Fibroblast of skin of back (primary cell): ENCODE measurements at regions not wholly inside any gene's neighbourhood (a gene's known extent, or its start where the extent isn't known, plus 50 kb on each side); places are given as distances from the start of the nearest gene placed in this dataset.
"Not testable (repeated sequence)": the region's sequence is repeated elsewhere in the genome, so short reads cannot be mapped to it uniquely, and the experiment has no call there.

Source experiments
- DNase-seq: peaks from one replicate; pipeline ENCODE4 v3.0.0-alpha.2; 2013

DNA sequence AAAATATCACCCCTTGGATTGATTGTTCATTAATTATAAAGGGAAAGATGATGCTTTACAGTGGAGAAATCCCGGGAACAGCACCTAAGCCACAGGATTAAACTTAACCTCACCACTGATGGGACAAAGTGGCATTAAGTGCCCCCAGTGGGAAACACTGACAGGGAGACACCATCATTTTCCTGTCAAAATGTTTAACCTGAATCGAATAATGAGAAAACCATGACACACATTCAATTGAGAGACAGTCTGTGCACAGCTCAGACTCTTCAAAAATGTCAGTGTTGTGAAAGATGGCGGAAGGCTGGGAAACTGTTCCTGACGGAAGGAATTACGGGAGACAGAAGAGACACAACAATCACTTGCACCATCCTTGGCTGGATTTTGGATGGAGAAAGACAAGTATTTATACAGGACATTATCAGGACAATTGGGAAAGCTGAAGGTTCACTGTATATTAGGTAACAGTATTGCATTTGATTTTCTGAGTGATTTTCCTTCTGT, 111.8 kb upstream of the ASB18 start:
- DNase-seq = no peak

DNA sequence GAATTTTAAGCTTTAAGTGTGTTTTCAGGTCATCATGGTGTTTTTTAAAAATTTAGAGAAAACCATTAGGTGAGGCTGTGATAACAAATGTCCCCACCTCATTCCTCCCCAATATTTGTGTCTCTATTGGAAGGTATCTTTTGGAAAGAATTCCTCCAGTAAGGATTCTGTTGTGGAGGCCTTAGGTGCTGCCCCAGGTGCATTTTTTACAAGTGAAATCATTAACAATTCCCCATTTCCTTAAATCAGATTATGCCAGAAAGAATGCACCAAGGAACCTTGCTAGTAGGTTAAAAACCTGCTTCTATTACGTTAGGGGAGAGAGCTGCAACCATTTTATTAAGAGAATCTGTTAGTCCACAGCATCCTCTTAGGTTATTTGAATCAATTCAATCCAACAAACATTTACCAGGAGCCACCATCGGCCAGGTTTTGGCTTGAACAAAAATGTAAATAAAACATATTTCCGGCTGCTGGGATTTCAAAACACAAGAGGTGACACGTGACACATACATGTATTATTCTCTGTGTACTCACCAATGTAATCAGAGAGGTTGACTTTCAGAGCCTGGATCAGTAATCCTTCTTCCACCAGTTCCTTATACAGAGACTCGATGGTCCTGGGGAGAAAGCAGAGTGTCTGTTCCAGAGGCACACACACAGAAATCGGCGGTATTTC, 112.5 kb upstream of the ASB18 start:
- DNase-seq = no peak

DNA sequence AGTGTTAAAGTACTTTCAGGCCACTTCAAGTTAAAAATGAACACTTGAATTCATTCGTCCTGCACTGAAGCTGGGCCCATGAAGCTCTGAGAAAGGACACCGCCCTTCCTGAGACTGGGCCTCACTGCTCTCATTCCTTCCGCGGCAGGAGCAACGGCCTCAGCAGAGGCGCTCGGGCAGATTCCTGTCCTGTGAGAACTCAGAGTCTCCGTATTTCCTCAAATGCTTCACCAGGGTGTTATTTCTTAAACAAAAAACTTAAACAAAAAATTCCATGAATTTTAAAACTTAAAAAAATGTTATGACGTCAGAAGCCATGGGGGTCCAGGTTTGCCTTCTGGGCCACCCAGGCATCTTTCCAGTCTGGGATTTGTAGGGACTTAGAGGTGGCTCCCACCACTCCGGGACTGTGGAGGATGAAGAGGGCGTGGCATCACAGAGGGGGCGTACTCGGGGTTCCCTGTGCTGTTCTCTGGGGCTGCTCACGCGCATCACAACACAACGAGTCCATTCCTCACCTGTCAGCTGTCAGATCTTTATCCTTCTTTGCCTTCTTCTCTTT, 115.9 kb upstream of the ASB18 start:
- no peak for DNase-seq

DNA sequence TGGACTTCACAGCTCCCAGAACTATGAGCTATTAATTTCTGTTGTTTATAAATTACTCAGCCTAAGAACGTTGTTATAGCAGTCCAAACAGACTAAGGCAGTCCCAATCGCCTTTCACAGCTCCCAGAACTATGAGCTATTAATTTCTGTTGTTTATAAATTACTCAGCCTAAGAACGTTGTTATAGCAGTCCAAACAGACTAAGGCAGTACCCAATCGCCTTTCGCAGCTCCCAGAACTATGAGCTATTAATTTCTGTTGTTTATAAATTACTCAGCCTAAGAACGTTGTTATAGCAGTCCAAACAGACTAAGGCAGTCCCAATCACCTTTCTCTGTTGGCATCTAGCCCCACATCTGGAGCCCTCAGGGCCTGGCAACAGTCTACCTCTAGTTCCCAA, 117.0 kb upstream of the ASB18 start:
- DNase-seq = not testable (repeated sequence)

DNA sequence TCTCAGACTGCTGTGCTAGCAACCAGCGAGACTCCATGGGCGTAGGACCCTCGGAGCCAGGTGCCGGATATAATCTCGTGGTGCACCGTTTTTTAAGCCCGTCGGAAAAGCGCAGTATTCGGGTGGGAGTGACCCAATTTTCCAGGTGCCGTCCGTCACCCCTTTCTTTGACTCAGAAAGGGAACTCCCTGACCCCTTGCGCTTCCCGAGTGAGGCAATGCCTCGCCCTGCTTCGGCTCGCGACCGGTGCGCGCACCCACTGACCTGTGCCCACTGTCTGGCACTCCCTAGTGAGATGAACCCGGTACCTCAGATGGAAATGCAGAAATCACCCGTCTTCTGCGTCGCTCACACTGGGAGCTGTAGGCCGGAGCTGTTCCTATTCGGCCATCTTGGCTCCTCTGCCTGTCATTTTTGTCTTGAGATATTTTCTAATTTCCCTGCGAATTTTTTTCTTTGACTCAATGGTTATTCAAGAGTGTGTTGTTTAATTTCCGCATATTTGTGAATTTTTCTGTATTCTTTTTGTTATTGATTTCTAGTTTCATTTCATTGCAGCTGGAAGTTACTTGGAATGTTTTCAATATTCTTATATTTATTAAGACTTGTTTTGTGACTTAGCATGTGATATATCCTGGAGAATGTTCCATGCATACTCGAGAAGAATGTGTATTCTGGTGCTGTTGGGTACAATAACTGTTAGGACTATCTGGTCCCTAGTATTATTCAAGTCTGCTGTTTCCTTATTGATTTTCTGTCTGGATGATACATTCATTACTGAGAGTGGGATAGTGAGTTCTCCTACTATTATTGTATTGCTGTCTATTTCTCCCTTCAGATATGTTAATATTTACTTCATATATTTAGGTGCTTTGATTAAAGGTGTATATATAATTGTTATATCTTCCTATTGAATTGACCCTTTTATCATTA, 125.3 kb upstream of the ASB18 start:
- not testable (repeated sequence) for DNase-seq

DNA sequence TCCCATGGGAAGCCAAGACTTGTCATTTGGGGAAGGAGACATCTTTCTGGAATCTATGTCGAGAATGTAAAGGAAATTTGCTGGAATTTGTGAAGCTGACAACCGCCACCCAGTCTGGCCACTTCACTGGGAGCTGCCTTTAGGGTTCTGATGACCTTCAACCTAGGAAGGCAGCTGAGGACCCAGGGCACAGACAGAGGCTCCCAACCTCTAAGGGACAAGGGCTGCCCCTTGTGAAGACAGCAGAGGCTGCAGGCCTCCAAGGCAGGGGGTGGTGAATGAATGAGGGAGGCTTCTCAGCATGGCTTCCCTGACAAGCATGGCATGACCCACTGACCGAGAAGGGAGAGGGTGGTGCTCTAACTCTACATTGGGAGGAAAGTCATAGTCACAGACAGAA, 128.9 kb upstream of the ASB18 start:
- no peak for DNase-seq

DNA sequence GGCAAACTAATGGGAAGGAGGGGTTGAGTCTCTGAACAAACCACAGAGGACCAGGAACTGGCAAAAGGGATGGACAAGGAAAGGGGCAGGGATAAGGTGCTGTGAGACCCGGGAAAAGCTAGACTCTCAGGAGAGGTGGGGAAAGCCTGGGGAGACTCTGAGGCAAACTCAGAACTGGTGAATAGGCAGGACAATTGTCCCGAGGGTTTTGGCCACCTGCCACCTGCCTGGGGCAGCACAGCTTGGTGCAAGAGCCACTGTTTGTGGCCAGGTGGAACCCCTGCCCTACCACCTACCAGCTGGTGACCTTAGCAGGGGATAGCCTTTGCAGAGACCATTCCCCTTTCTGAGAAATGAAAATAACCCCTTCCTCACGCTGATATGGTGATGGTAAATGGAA, 129.4 kb upstream of the ASB18 start:
- no peak for DNase-seq

DNA sequence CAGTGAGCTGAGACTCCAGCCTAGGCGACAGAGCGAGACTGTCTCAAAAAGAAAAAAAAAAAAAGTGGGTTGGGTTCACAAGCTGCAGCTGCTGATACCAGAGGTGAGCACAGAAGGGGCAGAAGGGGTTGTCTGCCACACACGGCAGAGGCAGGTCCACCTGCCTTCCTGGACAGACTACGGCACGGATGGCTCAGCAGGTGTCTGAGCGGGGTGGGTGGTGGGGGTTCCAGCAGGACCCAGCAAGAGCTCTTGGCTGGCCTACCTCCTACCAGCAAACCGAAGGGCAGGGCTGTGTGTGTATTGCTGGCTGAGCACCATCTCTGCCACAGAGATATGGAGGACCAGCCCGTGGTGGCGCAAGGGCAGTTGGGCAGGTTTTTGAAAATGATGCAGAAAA, 130.4 kb upstream of the ASB18 start:
- no peak for DNase-seq

DNA sequence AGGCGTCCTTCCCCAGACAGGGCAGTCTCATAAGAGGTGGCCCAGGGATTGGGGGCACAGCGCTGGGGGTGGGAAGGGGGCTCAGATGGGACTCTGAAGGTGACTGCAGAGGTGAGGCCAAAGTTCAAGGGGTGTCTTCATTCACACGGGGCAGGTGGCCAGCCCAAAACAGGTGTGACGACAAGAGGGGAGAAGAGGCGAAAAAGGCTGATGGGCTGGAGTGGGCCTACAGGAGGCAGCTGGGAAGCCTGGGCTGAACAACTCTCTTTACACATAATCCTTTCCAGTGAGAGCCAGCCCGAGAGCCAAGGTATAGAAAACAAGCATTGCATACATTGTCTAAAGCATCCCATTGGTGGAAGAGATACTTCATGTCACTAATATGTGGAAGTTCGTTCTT, 130.9 kb upstream of the ASB18 start:
- DNase-seq = no peak

DNA sequence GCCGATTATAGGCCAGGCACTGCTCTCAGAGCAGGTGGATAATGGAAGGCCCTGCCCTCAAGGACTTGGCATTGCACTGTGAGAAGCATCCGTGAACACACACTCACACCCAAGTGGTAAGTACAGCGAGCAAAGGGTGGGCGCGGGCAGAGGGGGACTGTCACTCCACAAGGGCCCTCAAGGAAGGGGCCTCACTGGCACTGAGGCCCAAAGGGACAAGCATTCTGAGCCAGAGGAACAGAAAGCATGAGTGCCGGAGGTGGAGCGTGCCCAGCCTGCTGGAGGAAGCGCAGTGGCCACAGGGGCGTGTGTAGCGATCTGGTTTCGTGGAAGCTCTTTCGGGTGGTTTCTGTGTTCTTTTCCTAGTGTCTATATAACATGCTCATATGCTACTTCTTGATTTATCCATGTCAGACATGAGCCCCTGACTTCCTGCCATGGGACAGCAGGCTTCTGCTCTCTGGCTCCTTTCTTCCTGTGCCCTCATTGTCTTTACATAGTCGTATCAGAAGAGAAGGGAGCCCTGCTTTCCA, 132.7 kb upstream of the ASB18 start:
- DNase-seq = no peak

DNA sequence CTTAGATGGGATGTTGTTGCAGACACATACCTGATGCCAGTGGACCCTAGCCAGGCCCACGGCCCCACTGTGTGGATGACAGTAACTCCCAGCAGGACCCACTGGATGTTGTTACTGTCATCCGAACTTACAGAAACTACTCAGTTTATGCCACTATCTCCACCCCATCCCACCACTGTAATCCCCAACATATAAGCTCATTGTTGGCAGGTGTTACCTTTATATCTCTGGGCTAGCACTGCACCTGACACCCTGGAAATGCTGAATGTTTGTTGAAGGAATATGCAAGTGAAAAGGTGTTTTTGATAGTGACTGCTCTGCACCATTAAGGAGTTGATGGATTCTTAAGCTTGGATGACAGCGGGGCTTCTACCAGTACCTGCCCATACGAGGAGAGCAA, 133.5 kb upstream of the ASB18 start:
- DNase-seq = no peak

DNA sequence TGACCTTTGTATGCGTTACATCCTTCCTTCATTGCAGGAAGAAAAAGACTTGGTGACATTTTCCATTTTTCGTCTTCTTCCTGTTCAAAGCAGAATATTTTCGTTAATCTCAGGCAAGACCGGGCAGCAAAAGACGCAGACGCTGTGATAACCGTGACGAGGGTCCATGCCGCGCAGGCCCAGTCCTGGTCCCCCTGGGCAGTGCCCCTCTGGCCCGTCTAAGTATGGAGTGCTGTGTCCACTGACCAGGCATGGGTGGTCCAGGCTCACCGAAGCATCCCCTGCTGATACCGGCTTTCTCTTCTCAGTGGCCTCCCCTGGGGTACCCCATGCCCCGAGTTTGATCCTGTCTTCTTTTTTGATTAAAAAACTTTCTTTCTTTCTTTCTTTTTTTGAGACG, 135.2 kb upstream of the ASB18 start:
- no peak for DNase-seq

DNA sequence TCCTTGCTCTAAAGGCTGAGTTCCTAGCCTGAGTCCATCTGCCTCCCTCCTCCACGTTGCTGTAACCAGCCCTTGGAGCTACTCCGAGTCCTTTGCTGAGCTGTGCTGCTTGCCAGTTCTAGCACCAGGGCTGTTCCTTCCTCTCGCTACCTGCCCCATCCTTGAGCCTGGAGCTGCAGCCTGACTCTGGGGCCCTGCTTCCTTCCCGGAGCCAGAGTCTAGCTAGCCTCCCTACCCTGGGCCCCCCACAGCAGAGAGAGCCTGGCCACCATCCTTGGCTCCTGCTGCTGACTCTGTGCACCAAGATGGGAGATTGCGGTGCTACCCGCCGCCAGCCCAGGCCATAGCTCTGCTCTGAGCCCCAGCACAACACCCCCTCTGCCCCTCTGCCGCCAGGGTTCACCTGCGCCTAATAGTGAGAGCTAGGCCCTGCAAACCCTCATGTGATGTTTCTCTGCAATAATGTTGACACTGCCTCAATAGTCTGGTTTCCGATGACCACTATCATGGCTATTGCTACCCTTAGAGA, 135.9 kb upstream of the ASB18 start:
- DNase-seq = no peak

DNA sequence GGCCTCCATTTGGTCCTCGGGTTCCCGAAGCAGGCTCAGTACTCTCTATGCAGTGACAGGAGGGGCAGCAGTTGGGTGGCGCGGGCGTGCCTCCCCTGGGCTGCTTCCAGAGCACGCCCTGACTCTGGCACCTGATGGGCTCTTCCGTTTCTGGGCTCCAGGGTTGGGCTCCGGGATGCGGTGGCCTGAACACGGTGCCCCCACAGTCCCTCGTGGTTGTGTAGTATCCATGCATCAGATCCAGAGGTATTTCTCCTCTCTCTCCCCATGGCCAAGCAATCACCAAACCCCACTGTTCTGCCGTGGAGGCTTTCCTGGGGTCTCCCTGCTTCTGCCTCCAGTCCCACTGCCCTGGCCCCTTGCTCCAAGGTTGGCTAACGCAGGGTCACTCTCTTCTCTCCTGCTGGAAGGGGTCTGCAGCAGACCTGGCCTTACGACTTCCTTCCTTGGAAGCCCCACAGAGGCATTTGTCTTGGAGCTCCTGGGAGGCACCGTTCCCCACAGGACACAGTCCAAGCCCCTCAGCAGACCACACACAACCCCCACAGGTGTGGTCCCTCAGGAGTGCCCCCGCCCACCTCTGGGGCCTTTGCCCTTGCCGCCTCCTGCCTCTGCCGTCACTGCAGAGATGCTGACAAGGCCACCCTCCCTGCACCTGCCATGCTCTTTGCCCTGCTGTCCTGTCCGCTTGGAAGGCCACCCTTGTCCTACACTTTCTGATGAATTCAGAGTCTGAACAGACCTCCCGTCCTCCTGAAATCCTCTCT, 136.6 kb upstream of the ASB18 start:
- DNase-seq = no peak

DNA sequence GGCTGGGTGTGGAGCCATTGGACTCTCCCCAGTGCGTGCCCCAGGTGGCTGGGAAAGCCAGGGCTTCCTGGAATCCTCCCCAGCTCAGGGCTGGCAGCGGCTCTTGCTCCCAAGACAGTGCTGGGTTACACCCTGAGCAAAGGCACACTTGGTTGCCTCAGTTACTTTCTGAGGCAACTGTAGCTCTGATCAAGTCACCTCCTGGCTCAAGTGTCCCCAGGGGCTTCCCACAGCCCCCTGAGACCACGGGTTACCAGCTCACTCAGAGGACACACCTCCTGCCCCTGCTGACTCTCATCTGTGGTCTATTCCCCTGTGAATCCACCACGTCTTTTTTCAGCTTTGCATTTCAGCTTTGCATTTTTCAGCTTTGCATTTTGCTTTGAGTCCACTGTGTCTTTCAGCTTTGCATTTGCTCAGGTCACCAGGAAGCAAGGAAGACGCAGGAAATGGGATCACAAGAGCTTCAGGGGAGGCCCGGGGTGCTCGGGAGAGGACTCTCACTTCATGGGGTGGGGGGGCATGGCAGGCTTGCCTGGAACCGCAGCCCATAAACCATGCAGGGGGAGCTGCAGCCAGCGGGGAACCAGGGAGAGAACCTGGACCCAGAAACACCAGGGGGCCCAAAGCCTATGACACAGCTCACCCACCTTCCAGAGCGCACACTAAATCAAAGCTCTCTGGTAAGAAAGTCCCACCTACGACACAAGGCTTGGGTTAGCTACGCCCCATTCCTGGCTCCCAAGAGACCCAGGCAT, 138.0 kb upstream of the ASB18 start:
- DNase-seq = no peak

DNA sequence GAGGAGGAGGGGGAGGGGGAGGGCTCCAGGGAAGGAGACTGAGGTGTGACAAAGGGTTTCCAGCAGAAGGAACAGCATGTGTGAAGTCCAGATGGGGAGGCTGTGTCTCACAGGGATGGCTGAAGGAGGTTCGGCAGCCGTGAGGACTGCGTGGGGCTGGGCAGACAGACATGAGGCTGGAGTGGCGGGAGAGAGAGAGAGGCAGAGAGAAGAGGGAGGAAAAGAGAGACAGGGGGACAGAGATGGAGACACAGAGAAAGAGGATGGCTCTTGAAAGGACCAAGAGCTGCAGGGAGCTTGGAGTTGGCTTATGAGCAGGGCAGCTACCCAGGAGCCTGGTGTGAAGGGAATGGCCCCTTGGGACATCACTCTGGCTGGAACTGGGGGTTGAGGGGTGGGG, 138.9 kb upstream of the ASB18 start:
- no peak for DNase-seq

DNA sequence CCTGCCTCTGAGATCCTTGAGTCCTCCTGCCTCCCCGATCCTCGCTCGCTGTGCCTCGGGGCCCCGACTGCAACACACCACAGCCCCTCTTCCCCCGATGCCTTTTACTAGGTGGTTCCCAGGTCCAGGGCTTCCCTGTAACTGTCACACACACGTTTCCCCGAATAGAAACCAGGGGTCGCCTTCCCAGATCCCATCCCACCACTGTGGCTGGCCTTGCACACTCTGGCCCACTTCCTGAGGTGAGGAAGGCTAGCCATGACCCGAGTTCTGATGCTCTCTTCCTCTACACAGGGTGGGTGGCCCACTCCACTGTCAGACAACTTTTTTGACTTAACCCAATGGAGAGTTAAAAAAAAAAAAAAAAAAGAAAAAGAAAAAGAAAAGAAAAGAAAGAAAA, 139.6 kb upstream of the ASB18 start:
- no peak for DNase-seq

DNA sequence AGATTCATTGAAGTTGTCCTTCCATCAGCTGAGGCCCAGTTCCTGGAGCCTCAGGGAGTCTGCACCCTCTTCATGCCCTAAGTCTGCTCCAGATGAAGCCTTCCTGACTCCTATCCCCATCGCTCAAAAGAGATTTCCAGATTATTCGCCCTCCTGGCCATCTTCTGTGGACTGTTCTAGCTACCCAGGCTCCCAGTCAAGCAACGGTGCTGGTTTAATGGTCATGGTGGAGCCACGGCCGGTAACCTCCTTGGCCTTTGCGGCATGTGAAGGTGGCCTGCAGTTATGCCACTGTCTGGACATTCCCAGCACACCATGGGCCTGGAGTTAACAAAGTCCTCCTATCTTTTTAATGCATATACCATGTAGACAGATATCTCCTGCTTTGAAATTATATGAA, 140.1 kb upstream of the ASB18 start:
- no peak for DNase-seq

DNA sequence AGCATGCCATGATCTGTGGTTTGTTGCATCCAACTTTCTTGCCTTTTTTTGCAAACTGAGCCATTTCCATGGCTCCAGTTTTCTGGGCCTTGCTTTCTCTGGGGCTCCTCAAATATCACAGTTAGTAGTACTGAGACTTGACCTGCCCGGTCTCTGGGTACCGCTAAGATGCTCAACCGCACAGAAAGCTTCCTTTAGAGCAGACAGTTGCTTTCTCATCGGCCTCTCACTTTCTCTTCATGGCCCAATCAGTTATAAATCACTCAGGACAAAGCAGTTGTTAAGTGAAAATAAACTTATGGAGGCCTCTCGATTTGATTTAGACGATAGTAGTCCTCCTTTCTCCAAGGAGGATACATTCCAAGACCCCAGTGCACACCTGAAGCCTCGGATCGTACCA, 141.2 kb upstream of the ASB18 start:
- no peak for DNase-seq

DNA sequence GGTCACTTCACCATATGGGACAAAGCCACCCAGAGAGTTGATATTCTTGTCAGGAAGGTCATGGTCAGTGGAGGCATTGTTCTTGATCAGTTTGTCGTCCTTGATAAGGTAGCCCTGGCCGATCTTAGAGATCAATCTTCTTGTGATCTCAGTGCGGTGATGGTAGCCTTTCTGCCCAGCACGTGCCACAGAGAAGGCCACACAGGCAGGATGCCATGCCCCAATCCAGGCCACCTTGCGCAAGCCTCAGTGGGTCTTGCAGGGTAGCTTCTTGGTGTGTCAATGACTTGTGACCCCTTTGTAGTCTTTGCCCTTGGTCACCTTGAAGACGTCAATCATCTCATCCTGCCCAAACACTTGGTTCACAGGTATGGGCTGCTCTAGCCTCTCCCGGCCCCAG, 143.9 kb upstream of the ASB18 start:
- DNase-seq = no peak

DNA sequence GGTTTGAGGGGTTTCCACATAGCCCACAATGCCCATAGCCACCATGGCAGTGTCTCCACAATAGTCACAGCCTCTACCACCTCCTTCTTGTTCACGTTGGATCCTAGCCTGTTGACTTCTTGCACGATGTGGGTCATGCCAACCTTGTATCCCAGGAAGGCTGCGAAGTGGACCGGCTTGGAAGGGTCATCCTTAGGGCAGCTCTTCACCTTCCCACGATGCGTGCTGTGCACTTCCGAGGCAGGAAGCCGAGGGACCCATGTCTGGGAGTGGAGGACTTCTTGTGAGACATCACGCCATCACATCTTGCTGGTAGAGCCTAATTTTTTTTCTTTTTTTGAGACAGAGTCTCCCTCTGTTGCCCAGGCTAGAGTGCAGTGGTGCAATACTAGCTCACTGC, 144.6 kb upstream of the ASB18 start:
- no peak for DNase-seq
